ENCODE measurements at regions not wholly inside any gene's neighbourhood (a gene's known extent, or its start where the extent isn't known, plus 50 kb on each side); places are given as distances from the start of the nearest gene placed in this dataset.

GRCh38 chr12:72901685-72902084 is 629.5 kb downstream of the TRHDE start:
- TF ChIP-seq CTCF (conservative IDR thresholded peaks at IDR 0.05) (no peak), EZH2 (IDR thresholded peaks at IDR 0.05; ENCODE audit: low read depth) (no peak)
